GM18873 (cell line): ENCODE measurements at regions not wholly inside any gene's neighbourhood (a gene's known extent, or its start where the extent isn't known, plus 50 kb on each side); places are given as distances from the start of the nearest gene placed in this dataset.
"Not testable (repeated sequence)": the region's sequence is repeated elsewhere in the genome, so short reads cannot be mapped to it uniquely, and the experiment has no call there.

Source experiments
- ATAC-seq: cut with Tn5 transposase; IDR thresholded peaks from one replicate; pipeline ENCODE4 v1.9.1; 2021; ENCODE audit warnings: mild to moderate bottlenecking, moderate library complexity, moderate number of reproducible peaks; ENCODE audit not compliant: unreplicated experiment, low FRiP score

- not testable (repeated sequence) for ATAC-seq
Measured at GRCh38 chr1:178674559-178674958, 50.5 kb upstream of the RALGPS2 start.
